Activated naive CD4-positive, alpha-beta T cell treated with anti-CD3 and anti-CD28 coated beads, Interleukin-2, amount 10 ng/mL, durations not matched to agents 7 days and 5 days (primary cell): ENCODE measurements at regions not wholly inside any gene's neighbourhood (a gene's known extent, or its start where the extent isn't known, plus 50 kb on each side); places are given as distances from the start of the nearest gene placed in this dataset.

Experiments used
- CTCF ChIA-PET: fragments of 350-600 bp; sonication (Branson Sonifier 250); formaldehyde crosslinking; loops from one replicate; lab custom pipeline; 2021; ENCODE audit warnings: antibody characterized with exemption; lab: Charles Lee
- DNase-seq: peaks from one replicate; pipeline ENCODE4 v3.0.0-alpha.2; 2020
- H3K27ac Mint-ChIP-seq: one replicate; pipeline ENCODE4 v1.8.0; 2021; ENCODE audit warnings: mild to moderate bottlenecking, moderate library complexity, mixed read lengths
- H3K27me3 Mint-ChIP-seq: one replicate; pipeline ENCODE4 v1.8.0; 2021; ENCODE audit warnings: mild to moderate bottlenecking, mixed read lengths
- H3K36me3 Mint-ChIP-seq: one replicate; pipeline ENCODE4 v1.8.0; 2021; ENCODE audit warnings: mixed read lengths
- H3K4me1 Mint-ChIP-seq: one replicate; pipeline ENCODE4 v1.8.0; 2021; ENCODE audit warnings: mixed read lengths
- H3K4me3 Mint-ChIP-seq: one replicate; pipeline ENCODE4 v1.8.0; 2021; ENCODE audit warnings: mild to moderate bottlenecking, moderate library complexity, mixed read lengths
- H3K9me3 Mint-ChIP-seq: one replicate; pipeline ENCODE4 v1.8.0; 2021; ENCODE audit warnings: mixed read lengths

DNA sequence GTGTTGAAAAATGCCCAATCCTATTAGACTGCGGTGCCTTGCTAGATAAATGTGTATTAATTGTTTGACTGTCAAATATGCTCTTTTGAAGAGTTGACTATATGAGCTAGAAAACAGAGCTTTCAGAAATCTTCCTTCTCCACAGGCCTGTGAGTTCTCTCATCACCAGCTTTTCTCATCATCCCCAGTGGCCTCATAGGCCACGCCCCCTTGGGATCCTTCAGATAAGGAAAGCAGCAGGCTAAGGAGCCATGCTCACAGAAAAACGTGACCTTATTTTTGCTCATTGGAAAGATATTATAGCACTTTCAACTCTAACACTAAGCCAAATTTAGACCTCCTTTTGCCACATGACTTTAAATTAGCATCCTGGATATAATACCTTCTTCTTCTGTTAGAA is 514.4 kb upstream of the ARRDC4 start:
- CTCF ChIA-PET = no interaction called here
- DNase-seq = no peak
- Mint-ChIP-seq H3K9me3 (no peaks in the 10 kb centered on the region), H3K4me3 (no peak overlapping the region), H3K4me1 (no peaks in the 10 kb centered on the region), H3K27me3 (no peaks in the 10 kb centered on the region), H3K27ac (no peak overlapping the region), H3K36me3 (no peaks in the 10 kb centered on the region)

DNA sequence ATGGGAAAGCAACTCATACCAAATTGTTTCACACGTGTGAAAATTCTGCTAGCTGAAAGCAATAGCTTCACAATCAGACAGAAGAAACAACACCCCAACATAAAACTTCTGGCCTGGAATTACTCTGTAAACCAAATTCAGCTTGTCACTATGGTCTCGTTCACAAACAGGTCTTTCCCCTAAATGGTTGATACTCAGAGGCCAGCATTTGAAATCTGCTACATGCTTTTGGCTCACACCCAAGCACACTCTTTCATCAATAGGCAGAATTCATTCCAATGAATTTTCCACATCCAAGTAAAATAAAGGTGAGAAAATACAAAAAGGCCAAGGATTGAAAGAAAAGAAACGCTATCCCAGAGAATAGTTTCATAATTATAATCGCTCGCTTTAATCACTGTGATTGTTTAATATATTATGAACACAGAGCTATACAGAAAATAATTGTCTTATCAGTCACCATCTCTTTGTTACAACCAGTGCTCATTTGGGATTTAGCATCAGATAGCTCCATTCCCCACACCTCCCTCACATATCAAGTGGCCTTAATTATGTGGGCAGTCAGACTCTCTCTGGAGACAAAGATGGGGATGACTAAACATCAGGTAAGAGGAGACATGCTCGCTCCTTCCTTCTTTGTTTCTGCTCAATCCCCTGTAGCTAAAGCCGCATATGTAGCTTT is 503.8 kb upstream of the ARRDC4 start:
- H3K27me3 Mint-ChIP-seq = no peaks in the 10 kb centered on the region
- H3K36me3 Mint-ChIP-seq = no peaks in the 10 kb centered on the region
- no peak for DNase-seq
- no peak overlapping the region for H3K27ac Mint-ChIP-seq
- no peaks in the 10 kb centered on the region for H3K9me3 Mint-ChIP-seq
- no peak overlapping the region for H3K4me3 Mint-ChIP-seq
- CTCF ChIA-PET = no interaction called here
- no peaks in the 10 kb centered on the region for H3K4me1 Mint-ChIP-seq

DNA sequence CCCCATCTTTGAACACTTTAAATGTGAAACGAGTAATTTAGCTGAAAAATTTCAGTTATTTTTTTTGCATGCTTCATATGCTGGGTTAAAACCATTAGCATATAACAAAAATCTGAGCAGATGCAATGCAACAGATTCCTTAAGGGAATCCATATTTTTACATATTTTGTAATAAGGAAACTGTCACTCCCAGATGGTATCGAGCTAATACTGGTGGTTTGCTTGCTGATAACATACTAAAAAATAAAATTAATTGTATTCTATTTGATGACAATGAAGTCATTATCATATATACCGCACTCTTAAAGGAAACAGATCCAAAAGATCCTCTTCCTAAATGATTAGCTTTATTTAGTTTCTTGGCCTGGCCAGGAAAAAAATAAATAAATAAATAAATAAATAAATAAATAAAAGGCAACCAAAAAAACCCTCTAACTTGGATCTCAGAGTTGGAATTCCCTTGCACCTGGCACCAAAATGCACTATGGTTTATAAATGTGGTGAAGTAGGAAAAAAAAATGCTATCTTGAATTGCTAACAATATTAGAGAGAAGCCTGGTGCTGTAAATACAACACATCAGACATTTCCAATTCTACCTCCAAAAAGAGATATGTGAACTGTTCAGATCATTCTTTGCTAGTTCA is 503.2 kb upstream of the ARRDC4 start:
- DNase-seq = no peak
- H3K36me3 Mint-ChIP-seq = no peaks in the 10 kb centered on the region
- H3K27me3 Mint-ChIP-seq = no peaks in the 10 kb centered on the region
- no peaks in the 10 kb centered on the region for H3K9me3 Mint-ChIP-seq
- no peak overlapping the region for H3K27ac Mint-ChIP-seq
- no peak overlapping the region for H3K4me3 Mint-ChIP-seq
- CTCF ChIA-PET = no interaction called here
- H3K4me1 Mint-ChIP-seq = no peaks in the 10 kb centered on the region

- H3K9me3 Mint-ChIP-seq = no peaks in the 10 kb centered on the region
- H3K4me3 Mint-ChIP-seq = no peak overlapping the region
- CTCF ChIA-PET = no interaction called here
- DNase-seq = no peak
- no peaks in the 10 kb centered on the region for H3K36me3 Mint-ChIP-seq
- no peak overlapping the region for H3K27ac Mint-ChIP-seq
- H3K4me1 Mint-ChIP-seq = no peaks in the 10 kb centered on the region
- H3K27me3 Mint-ChIP-seq = no peaks in the 10 kb centered on the region
Measured at GRCh38 chr15:97459771-97460170, 500.7 kb upstream of the ARRDC4 start.

DNA sequence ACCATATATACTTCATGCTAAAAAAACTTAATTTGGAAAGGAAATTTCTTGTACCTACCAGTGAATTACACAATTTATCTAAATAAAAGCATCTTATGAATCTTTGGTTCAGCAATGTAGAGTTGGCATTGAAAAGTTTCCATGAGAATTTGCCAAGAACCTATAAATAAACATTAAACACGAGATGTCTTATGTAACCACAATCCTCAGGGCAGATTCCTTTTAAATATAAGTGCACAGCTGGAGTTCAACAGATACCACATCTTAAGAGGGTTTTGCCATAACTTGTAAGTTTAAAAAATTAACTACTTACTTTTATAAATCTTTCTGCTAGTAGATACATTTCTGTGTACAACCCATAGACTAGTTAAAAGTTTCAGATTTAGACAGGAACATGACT is 499.3 kb upstream of the ARRDC4 start:
- DNase-seq = no peak
- peaks cover 3% of the 10 kb centered on the region for H3K9me3 Mint-ChIP-seq
- H3K4me3 Mint-ChIP-seq = no peak overlapping the region
- CTCF ChIA-PET = no interaction called here
- H3K27me3 Mint-ChIP-seq = no peaks in the 10 kb centered on the region
- H3K4me1 Mint-ChIP-seq = no peaks in the 10 kb centered on the region
- H3K27ac Mint-ChIP-seq = no peak overlapping the region
- H3K36me3 Mint-ChIP-seq = no peaks in the 10 kb centered on the region

DNA sequence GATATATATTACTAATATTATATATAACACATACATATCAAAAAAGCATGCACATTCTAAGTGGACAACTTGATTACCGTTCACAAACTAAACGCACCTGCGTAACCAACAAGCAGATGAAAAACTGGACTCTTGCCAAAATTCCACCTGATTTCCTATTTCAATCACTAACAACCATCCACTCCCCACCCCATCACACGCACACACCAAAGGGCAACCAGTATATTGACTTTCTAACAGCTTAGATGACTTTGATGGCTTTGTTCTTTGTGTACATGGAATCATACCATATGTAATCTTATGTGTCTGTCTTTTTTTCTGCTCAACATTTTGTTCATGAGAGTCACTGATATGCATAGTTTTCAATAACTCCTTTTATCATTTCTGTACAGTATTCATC is 496.8 kb upstream of the ARRDC4 start:
- H3K36me3 Mint-ChIP-seq = no peaks in the 10 kb centered on the region
- no peak overlapping the region for H3K27ac Mint-ChIP-seq
- H3K4me3 Mint-ChIP-seq = no peak overlapping the region
- DNase-seq = no peak
- H3K9me3 Mint-ChIP-seq = peaks cover 3% of the 10 kb centered on the region
- CTCF ChIA-PET = no interaction called here
- no peaks in the 10 kb centered on the region for H3K4me1 Mint-ChIP-seq
- H3K27me3 Mint-ChIP-seq = no peaks in the 10 kb centered on the region

DNA sequence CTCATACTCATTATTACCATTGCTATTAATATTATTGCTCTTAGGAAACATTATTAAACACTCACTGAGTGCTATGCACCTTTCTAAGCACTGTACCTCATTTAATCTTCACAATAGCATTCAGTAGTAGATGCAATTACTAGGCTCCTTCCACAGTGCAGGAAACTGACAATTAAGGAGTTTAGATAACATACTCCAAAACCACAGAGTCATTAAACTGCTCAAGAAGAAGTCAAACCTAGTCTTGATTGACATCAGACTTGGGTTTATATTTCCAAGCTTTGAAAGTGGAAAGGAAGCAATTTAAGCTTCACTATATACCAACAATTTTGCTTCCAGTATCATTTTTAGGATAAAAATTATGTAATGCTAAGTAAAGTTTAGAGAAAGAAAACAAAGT is 490.1 kb upstream of the ARRDC4 start:
- no peak overlapping the region for H3K27ac Mint-ChIP-seq
- H3K27me3 Mint-ChIP-seq = no peaks in the 10 kb centered on the region

GRCh38 chr15:97473627-97474026 is 486.9 kb upstream of the ARRDC4 start:
- Mint-ChIP-seq H3K4me3 (no peak overlapping the region), H3K36me3 (no peaks in the 10 kb centered on the region), H3K9me3 (peaks cover 5% of the 10 kb centered on the region), H3K27ac (no peak overlapping the region), H3K4me1 (no peaks in the 10 kb centered on the region), H3K27me3 (no peaks in the 10 kb centered on the region)
- no peak for DNase-seq
- CTCF ChIA-PET = no interaction called here

More for the DNA sequence above, 490.1 kb upstream of the ARRDC4 start:
- DNase-seq = no peak
- Mint-ChIP-seq H3K9me3 (peaks cover 8% of the 10 kb centered on the region), H3K4me1 (no peaks in the 10 kb centered on the region), H3K4me3 (no peak overlapping the region), H3K36me3 (no peaks in the 10 kb centered on the region)
- CTCF ChIA-PET = no interaction called here

- H3K36me3 Mint-ChIP-seq = no peaks in the 10 kb centered on the region
- DNase-seq = no peak
- no peak overlapping the region for H3K27ac Mint-ChIP-seq
- H3K4me1 Mint-ChIP-seq = no peaks in the 10 kb centered on the region
- CTCF ChIA-PET = no interaction called here
- H3K9me3 Mint-ChIP-seq = peaks cover 5% of the 10 kb centered on the region
- H3K4me3 Mint-ChIP-seq = no peak overlapping the region
- no peaks in the 10 kb centered on the region for H3K27me3 Mint-ChIP-seq
Measured at GRCh38 chr15:97479957-97480356, 480.5 kb upstream of the ARRDC4 start.

DNA sequence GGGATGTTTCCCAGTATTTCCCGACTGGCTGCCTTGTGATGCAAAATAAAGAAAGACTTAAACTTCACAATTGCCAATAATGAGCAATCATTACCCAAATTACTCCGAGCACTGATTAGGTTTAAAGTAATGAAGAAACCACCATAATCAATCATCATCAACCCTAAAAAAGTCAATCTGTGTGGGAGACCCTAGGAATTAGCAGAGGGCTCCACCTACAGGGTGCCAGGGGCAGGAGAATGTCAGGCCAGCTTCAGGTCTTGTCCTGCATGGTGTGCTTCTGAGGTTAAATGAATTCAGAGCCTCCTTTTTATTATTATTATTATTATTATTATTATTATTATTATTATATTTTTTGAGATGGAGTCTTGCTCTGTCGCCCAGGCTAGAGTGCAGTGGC is 478.0 kb upstream of the ARRDC4 start:
- Mint-ChIP-seq H3K36me3 (no peaks in the 10 kb centered on the region), H3K4me1 (no peaks in the 10 kb centered on the region), H3K27me3 (no peaks in the 10 kb centered on the region)

DNA sequence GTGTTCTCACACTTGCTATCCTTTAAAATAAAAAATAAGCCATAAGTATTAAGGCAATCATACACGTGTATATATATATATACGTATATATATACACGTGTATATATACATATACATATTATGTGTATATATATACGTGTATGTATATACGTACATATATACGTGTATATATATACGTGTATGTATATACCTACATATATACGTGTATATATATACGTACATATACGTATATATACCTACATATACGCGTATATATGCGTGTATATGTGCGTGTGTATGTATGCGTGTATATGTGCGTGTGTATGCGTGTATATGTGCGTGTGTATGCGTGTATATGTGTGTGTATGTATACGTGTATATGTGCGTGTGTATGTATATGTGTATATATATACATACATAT is 477.3 kb upstream of the ARRDC4 start:
- no peak for DNase-seq
- no peaks in the 10 kb centered on the region for H3K36me3 Mint-ChIP-seq
- CTCF ChIA-PET = no interaction called here
- no peak overlapping the region for H3K4me3 Mint-ChIP-seq
- H3K4me1 Mint-ChIP-seq = no peaks in the 10 kb centered on the region
- H3K27ac Mint-ChIP-seq = no peak overlapping the region
- no peaks in the 10 kb centered on the region for H3K27me3 Mint-ChIP-seq
- peaks cover 5% of the 10 kb centered on the region for H3K9me3 Mint-ChIP-seq

More for the DNA sequence above, 478.0 kb upstream of the ARRDC4 start:
- peaks cover 5% of the 10 kb centered on the region for H3K9me3 Mint-ChIP-seq
- CTCF ChIA-PET = no interaction called here
- DNase-seq = no peak
- H3K4me3 Mint-ChIP-seq = no peak overlapping the region
- H3K27ac Mint-ChIP-seq = no peak overlapping the region

DNA sequence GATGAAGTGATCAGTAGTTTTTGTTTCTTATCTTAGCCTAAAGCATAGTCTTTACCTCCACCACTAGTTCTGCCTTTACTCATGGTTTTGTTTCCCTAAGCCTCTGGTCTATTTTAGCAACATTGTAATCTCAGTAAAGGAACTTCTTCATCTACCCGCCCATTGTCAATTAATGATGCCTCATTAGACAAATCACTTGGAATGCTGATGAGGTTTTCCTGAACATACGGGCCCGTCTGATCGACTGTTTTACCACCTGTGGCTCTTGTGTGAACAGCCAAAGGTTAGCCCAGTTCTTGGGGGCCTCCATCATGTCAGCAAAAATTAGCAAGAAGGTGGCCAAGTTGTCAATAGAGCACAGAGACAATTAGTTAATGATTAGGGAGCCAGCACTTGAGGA is 470.1 kb upstream of the ARRDC4 start:
- Mint-ChIP-seq H3K4me3 (no peak overlapping the region), H3K9me3 (no peaks in the 10 kb centered on the region), H3K27me3 (no peaks in the 10 kb centered on the region), H3K27ac (no peak overlapping the region), H3K36me3 (no peaks in the 10 kb centered on the region), H3K4me1 (no peaks in the 10 kb centered on the region)
- CTCF ChIA-PET = no interaction called here
- DNase-seq = no peak

GRCh38 chr15:97501291-97501690 is 459.2 kb upstream of the ARRDC4 start:
- H3K4me3 Mint-ChIP-seq = no peak overlapping the region
- DNase-seq = no peak

DNA sequence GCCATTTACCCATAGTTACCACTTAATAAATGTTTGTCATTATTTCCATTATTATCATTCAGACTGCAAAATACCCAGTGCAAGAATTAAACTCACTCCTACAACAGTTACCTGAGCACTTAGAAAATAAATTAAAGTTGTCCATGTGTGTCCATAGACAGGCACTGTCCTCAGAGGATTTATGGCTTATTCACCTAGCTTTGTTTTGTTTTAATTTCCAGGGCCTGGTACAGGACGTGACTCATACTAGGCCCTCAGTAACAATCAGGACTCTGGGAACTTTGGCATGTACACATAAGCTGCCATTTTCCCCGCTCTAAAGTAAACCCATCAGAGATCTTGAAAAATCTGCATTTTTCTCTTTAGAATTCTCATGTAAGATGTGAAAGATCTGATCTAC is 458.5 kb upstream of the ARRDC4 start:
- no peaks in the 10 kb centered on the region for H3K27me3 Mint-ChIP-seq
- H3K4me3 Mint-ChIP-seq = no peak overlapping the region
- no peaks in the 10 kb centered on the region for H3K4me1 Mint-ChIP-seq
- CTCF ChIA-PET = no interaction called here
- DNase-seq = no peak
- no peak overlapping the region for H3K27ac Mint-ChIP-seq
- no peaks in the 10 kb centered on the region for H3K36me3 Mint-ChIP-seq
- H3K9me3 Mint-ChIP-seq = peaks cover 5% of the 10 kb centered on the region

More at GRCh38 chr15:97501291-97501690, 459.2 kb upstream of the ARRDC4 start:
- no peaks in the 10 kb centered on the region for H3K4me1 Mint-ChIP-seq
- H3K36me3 Mint-ChIP-seq = no peaks in the 10 kb centered on the region
- CTCF ChIA-PET = no interaction called here
- H3K9me3 Mint-ChIP-seq = peaks cover 5% of the 10 kb centered on the region
- H3K27ac Mint-ChIP-seq = no peak overlapping the region
- H3K27me3 Mint-ChIP-seq = no peaks in the 10 kb centered on the region

GRCh38 chr15:97504031-97504792 is 456.3 kb upstream of the ARRDC4 start:
- no peaks in the 10 kb centered on the region for H3K36me3 Mint-ChIP-seq
- H3K9me3 Mint-ChIP-seq = peaks cover 3% of the 10 kb centered on the region
- H3K27me3 Mint-ChIP-seq = no peaks in the 10 kb centered on the region
- CTCF ChIA-PET = interaction anchor here (0.6 kb wide), 1 partner anchor 37 kb away, joined by 3 read pairs; no protein-coding TSS in a partner anchor
- H3K27ac Mint-ChIP-seq = no peak overlapping the region
- DNase-seq = no peak
- no peak overlapping the region for H3K4me3 Mint-ChIP-seq
- H3K4me1 Mint-ChIP-seq = no peaks in the 10 kb centered on the region
